ENCODE measurements at regions not wholly inside any gene's neighbourhood (a gene's known extent, or its start where the extent isn't known, plus 50 kb on each side); places are given as distances from the start of the nearest gene placed in this dataset.

- DNase-seq (no peak), ATAC-seq (peak; percentile 40)
- H3K27me3 ChIP-seq = no peaks in the 10 kb centered on the region
- no peak overlapping the region for H3K4me3 ChIP-seq
- intact Hi-C loops (cut with DNase I) = no loop called here
- H3K4me1 ChIP-seq = no peaks in the 10 kb centered on the region
- peak; percentile 10 for TF ChIP-seq CTCF (IDR thresholded peaks at IDR 0.05)
- H3K36me3 ChIP-seq = no peaks in the 10 kb centered on the region
- H3K27ac ChIP-seq = no peak overlapping the region
- no peaks in the 10 kb centered on the region for H3K9me3 ChIP-seq
Observed at GRCh38 chr5:8864053-8864452, 681.8 kb downstream of the SEMA5A start.

GRCh38 chr5:8865266-8865665 is 680.6 kb downstream of the SEMA5A start:
- ATAC-seq (no peak), DNase-seq (no peak)
- no peaks in the 10 kb centered on the region for H3K27me3 ChIP-seq
- H3K36me3 ChIP-seq = no peaks in the 10 kb centered on the region
- no peak overlapping the region for H3K27ac ChIP-seq
- no peaks in the 10 kb centered on the region for H3K4me1 ChIP-seq
- no peak overlapping the region for H3K4me3 ChIP-seq
- TF ChIP-seq CTCF (IDR thresholded peaks at IDR 0.05) = no peak
- intact Hi-C loops (cut with DNase I) = no loop called here
- no peaks in the 10 kb centered on the region for H3K9me3 ChIP-seq

- intact Hi-C loops (cut with DNase I) = no loop called here
- H3K9me3 ChIP-seq = no peaks in the 10 kb centered on the region
- TF ChIP-seq CTCF (IDR thresholded peaks at IDR 0.05) = no peak
- H3K36me3 ChIP-seq = no peaks in the 10 kb centered on the region
- no peaks in the 10 kb centered on the region for H3K4me1 ChIP-seq
- no peaks in the 10 kb centered on the region for H3K27me3 ChIP-seq
- no peak overlapping the region for H3K27ac ChIP-seq
- H3K4me3 ChIP-seq = no peak overlapping the region
- DNase-seq (no peak), ATAC-seq (no peak)
Observed at GRCh38 chr5:8865686-8866374, 680.0 kb downstream of the SEMA5A start.

- Histone ChIP-seq H3K4me3 (no peak overlapping the region), H3K36me3 (no peaks in the 10 kb centered on the region), H3K27me3 (no peaks in the 10 kb centered on the region), H3K9me3 (no peaks in the 10 kb centered on the region), H3K4me1 (no peaks in the 10 kb centered on the region), H3K27ac (no peak overlapping the region)
- intact Hi-C loops (cut with DNase I) = no loop called here
- DNase-seq (no peak), ATAC-seq (no peak)
- no peak for TF ChIP-seq CTCF (IDR thresholded peaks at IDR 0.05)
Observed at GRCh38 chr5:8868283-8868682, 677.6 kb downstream of the SEMA5A start.

- Histone ChIP-seq H3K4me3 (no peak overlapping the region), H3K9me3 (no peaks in the 10 kb centered on the region), H3K36me3 (no peaks in the 10 kb centered on the region), H3K27me3 (no peaks in the 10 kb centered on the region), H3K27ac (no peak overlapping the region), H3K4me1 (no peaks in the 10 kb centered on the region)
- no peak for TF ChIP-seq CTCF (IDR thresholded peaks at IDR 0.05)
- intact Hi-C loops (cut with DNase I) = no loop called here
- DNase-seq (no peak), ATAC-seq (no peak)
Observed at GRCh38 chr5:8869932-8870331, 675.9 kb downstream of the SEMA5A start.
